Fibroblast of skin of left biceps (primary cell): ENCODE measurements at regions not wholly inside any gene's neighbourhood (a gene's known extent, or its start where the extent isn't known, plus 50 kb on each side); places are given as distances from the start of the nearest gene placed in this dataset.
"Not testable (repeated sequence)": the region's sequence is repeated elsewhere in the genome, so short reads cannot be mapped to it uniquely, and the experiment has no call there.

Experiments
- DNase-seq, 2 experiments: peaks; one replicate each; pipeline ENCODE4 v3.0.0-alpha.2; 2013; ENCODE audit warnings: low read depth in 2 of 2

- no peak for DNase-seq
These were observed 194.5 kb downstream of the ZNF608 start for GRCh38 chr5:124551939-124552279.

DNA sequence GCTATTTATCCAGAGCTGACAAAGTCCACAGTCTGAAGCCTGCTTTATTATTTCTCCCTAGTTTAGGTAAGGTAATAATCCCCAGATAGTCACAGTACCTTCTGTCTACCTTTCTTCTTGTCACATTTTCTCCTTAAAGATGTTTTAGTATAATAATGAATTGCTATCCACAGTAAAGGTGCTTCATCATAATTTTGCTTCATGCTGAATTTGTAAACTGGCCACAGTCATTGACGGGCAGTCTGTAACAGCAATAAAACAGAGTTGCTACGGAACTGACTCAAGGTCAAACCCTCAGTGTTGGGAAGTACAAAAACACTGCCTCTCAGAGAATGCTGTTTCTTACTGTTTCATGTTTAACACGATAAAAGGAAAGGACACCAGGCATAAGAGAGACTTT is 195.7 kb downstream of the ZNF608 start:
- no peak for DNase-seq

GRCh38 chr5:124549891-124550436 is 196.5 kb downstream of the ZNF608 start:
- no peak for DNase-seq

DNA sequence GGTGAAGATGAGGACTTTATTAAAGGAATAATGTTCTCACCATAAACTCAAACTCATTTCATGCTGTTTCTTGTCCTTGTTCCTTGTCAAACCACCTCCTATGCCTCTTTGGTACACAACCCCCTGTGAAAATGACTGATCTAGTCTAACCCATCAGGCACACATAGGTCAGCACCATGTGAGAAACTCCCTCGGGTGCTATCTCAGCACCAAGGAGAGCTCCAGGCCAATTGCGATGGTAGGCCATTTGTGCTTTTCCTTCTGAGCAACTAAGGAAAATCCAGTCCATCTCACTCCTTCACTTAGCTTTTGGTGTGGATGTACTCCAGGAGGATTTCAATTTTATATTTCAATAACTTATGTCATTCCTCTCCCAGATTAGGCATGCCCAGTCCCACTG is 199.8 kb downstream of the ZNF608 start:
- peak in 1 of 2 experiments; percentile 6 for DNase-seq

- DNase-seq = no peak
These were observed 201.9 kb downstream of the ZNF608 start for GRCh38 chr5:124544366-124545055.

GRCh38 chr5:124538931-124539330 is 207.5 kb downstream of the ZNF608 start:
- DNase-seq = no peak

DNA sequence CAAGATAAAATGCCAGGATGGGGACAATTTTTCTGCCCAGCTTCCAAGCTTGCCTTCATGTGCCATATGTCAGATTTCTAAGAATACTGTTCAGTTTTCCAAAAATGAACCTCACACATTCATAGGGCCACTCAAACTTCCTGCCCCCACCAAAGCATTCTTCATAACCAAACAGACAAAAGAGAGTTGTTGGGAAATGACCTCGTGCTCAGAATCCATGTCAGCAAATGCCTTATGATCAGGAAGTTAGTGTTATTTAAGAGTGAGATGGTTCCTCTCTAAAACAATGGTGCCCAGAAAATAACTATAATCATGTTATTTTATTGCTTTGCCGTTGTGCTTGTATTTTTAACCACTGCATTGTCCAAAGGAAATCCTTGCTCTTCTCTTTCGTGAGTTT is 208.2 kb downstream of the ZNF608 start:
- DNase-seq = no peak

DNA sequence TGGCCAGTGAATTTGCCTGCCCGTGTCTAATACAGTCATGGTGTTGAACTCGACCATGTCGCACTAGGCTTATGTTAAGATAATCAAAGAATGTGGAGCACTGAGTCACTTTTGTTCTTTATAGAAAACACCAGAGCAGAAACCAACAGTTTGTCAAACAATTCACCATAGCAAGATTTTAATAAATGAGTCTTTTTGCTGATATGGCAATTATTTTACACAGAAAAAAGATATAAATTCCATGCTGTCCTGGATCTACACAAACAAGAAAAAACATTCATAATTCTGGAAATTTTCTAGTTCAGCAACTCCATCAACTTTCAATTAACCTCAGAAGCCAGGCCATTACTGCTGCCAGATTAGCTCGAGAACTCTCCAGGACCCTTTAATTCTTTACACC is 208.9 kb downstream of the ZNF608 start:
- DNase-seq = no peak

- no peak for DNase-seq
These were observed 209.3 kb downstream of the ZNF608 start for GRCh38 chr5:124537107-124537506.

- DNase-seq = no peak
These were observed 210.1 kb downstream of the ZNF608 start for GRCh38 chr5:124536333-124536732.

DNA sequence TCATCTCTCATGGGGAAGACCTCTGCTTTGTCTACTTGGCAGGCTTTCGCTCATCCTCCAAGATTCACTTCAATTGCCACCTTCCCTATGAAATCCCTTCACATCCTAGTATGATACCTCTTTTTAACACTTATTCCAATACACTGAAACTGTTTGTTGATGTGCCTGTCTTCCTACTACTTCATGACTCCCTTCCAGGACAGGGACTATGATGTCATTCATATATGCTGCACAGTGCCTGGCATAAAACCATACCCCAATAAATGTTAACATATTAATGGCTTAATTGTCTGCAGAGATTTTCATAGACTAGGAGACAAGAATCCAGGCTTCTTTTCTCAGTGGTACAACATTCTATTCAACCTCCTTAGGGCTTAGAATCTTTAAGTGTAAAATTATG is 215.5 kb downstream of the ZNF608 start:
- no peak for DNase-seq

DNA sequence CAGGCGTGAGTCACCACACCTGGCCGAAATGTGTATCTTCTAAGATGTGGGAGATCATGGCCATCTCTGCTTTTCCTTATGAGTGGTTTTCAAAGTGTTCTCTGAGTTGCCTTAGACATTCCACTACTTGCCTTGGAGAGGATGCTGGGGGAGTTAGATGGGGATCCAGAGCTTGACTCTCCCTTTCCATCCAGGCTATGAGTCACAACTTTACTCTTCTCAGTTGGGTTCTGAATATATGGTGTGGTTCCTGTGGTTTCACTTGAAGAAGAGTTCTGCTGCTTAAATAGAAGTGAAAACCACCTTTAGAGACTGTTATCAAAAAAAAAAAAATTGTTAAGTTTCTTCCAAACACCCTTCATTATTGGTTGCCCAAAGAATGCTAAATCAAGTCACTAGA is 217.6 kb downstream of the ZNF608 start:
- DNase-seq = no peak

- no peak for DNase-seq
These were observed 219.0 kb downstream of the ZNF608 start for GRCh38 chr5:124527220-124527991.

DNA sequence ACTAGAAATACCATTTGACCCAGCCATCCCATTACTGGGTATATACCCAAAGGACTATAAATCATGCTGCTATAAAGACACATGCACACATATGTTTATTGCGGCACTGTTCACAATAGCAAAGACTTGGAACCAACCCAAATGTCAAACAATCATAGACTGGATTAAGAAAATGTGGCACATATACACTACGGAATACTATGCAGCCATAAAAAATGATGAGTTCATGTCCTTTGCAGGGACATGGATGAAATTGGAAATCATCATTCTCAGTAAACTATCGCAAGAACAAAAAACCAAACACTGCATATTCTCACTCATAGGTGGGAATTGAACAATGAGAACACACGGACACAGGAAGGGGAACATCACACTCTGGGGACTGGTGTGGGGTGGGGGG is 220.4 kb downstream of the ZNF608 start:
- not testable (repeated sequence) for DNase-seq

DNA sequence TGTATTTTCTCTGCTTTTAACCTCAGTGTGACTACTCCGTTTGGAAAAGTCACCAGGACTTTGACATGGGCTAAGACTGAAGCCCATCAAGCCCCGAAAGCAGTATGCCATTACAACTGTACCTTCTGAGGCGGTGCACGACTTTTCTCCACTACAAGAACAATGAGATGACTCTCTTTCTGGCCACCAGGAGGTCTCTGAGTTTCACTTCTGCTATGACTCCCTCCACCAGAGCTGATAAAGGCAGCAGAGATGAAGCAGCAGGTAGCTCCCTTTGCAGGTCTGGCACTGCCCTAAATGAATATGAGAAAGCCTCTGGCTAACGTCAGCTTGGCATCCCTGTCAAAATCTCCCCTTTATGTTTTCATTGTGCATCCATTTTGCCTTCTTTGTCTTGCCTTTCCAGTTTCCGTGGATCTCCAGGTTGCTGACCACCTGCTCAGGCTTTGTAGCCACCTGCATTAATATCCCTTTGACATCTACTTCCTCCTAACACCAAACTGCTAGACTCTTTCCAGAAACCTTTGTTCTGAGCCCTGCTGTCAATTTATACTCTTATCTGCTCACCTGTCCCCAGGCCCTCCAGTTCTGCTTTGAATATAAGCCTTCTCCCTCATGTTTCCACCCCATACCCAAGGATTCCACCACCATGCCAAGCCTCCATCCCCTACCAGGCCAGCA is 221.7 kb downstream of the ZNF608 start:
- no peak for DNase-seq

DNA sequence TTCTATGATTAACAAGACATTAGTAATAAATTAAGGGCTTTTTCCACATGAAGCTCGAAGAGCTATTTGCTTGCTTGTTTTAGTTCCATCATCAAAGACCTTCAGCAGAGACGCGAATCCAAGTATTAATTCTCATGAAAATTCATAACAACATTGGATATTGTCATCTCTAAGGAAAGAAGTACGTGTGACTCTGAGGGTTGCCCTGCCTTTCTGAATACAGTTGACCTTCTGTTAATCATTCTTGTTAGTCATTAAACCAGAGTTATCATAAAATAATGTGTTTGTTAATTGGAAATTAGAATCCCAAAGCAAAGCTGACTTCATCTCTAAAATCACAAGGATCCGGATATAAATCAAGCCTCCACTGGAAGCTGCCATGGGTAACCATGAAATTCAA is 222.5 kb downstream of the ZNF608 start:
- DNase-seq = no peak

GRCh38 chr5:124522992-124523391 is 223.4 kb downstream of the ZNF608 start:
- no peak for DNase-seq

DNA sequence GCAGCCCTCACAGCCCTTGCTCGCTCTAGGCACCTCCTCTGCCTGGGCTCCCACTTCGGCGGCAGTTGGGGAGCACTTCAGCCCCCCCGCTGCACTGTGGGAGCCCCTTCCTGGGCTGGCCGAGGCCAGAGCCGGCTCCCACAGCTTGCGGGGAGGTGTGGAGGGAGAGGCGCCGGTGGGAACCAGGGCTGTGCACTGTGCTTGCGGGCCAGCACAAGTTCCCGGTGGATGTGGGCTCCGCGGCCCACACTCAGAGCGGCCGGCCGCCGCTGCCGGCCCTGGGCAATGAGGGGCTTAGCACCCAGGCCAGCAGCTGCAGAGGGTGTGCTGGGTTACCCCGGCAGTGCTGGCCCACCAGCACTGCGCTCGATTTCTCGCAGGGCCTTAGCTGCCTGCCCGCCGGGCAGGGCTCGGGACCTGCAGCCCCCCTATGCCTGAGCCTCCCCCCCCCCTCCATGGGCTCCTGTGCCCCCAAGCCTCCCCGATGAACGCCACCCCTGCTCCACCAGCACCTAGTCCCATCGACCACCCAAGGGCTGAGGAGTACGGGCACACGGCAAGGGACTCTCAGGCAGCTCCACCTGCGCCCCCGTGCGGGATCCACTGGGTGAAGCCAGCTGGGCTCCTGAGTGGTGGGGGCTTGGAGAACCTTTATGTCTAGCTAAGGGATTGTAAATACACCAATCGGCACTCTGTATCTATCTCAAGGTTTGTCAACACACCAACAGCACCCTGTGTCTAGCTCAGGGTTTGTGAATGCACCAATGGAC is 224.8 kb downstream of the ZNF608 start:
- no peak for DNase-seq

- DNase-seq = peak; percentile 41 to 50
These were observed 227.0 kb downstream of the ZNF608 start for GRCh38 chr5:124519396-124519795.

DNA sequence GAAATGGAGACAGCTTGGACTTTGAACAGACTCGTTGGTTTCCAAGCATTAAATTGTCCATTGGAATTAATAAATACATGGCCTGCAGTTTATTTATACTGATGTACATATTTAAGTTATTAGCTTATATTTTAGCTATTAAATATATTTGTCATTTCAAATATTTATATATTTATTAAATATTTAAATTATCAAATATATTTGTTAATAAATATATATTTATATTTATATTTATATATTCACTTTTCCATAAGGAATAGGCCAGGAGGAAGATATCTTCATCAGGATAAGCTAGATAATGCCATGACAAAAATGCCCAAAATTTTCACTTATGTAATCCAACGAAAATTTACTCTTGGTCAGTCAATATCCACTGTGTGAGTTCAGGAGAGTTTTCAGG is 229.9 kb downstream of the ZNF608 start:
- DNase-seq = no peak

DNA sequence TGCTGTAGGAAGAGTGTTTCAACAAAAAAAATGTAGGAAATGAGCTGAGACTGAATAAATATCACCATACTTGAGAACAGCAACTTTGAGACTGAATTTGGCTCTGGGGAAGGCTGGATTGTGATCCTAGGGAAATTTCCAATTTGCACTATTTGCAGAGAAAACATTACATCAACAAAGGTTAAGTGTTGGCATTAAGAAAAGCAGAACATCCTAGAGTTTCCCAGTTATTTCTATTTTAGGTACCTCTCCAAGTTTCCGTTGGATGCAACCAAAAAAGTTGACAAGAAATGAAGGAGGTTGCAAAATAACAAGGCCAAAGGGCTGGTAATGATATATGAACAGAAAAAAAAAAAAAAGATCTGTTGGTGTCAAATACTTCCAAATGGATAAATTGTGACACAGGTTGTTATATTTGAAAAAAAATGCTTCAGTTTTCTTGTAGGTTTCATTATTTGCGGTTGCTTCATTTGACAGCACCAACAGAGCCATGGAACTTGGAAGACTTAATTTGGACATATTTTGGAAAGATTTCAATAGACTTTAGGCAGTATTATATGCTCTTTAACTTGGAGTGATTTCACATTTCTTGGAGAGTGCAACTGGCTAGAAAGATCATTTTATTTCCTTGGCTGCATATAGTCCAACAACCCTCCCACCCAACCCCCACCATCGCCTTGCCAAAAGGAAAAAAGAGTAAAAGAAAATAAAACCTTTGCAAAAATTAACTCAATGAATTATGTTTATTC is 230.8 kb downstream of the ZNF608 start:
- DNase-seq = no peak
